Trophoblast cell (in vitro differentiated cells and primary cell): ENCODE measurements at regions not wholly inside any gene's neighbourhood (a gene's known extent, or its start where the extent isn't known, plus 50 kb on each side); places are given as distances from the start of the nearest gene placed in this dataset.

Experiments
- DNase-seq, 2 donors: peaks; one replicate each; pipeline ENCODE4 v3.0.0-alpha.2; 2016
- H2AFZ ChIP-seq: 2 replicates; pipeline ENCODE4 v1.6.1; 2013; ENCODE audit warnings: low read length, moderate library complexity, mild to moderate bottlenecking; ENCODE audit not compliant: insufficient read depth, poor library complexity
- H2AK5ac ChIP-seq: 2 replicates; pipeline ENCODE4 v1.6.1; 2013; ENCODE audit warnings: mild to moderate bottlenecking, low read length
- H2BK120ac ChIP-seq: 2 replicates; pipeline ENCODE4 v1.6.1; 2013; ENCODE audit warnings: low read length, mild to moderate bottlenecking, moderate library complexity; ENCODE audit not compliant: insufficient read depth, poor library complexity
- H2BK12ac ChIP-seq: 2 replicates; pipeline ENCODE4 v1.6.1; 2013; ENCODE audit warnings: mild to moderate bottlenecking, low read length, moderate library complexity
- H2BK5ac ChIP-seq: 2 replicates; pipeline ENCODE4 v1.6.1; 2013; ENCODE audit warnings: low read length, low read depth, moderate library complexity, mild to moderate bottlenecking; ENCODE audit not compliant: poor library complexity
- H3K14ac ChIP-seq: 2 replicates; pipeline ENCODE4 v1.6.1; 2013; ENCODE audit warnings: mild to moderate bottlenecking, low read length
- H3K18ac ChIP-seq: 2 replicates; pipeline ENCODE4 v1.6.1; 2013; ENCODE audit warnings: mild to moderate bottlenecking, low read length
- H3K23ac ChIP-seq: 2 replicates; pipeline ENCODE4 v1.6.1; 2013; ENCODE audit warnings: low read length
- H3K27ac ChIP-seq: 2 replicates; pipeline ENCODE4 v1.5.1; 2013; ENCODE audit warnings: low read depth, mild to moderate bottlenecking, inconsistent platforms, low read length, moderate library complexity
- H3K27me3 ChIP-seq: 2 replicates; pipeline ENCODE4 v1.6.1; 2013; ENCODE audit warnings: inconsistent platforms, mild to moderate bottlenecking, low read length, moderate library complexity; ENCODE audit not compliant: insufficient read depth
- H3K36me3 ChIP-seq, 2 experiments: 1 replicate in 1 of 2; 2 replicates in 1 of 2; pipeline ENCODE4 v1.6.1; 2013; ENCODE audit warnings: low read length in 2 of 2, mild to moderate bottlenecking in 2 of 2, moderate library complexity in 1 of 2; ENCODE audit not compliant: insufficient read depth in 2 of 2, control insufficient read depth in 1 of 2
- H3K4ac ChIP-seq: 2 replicates; pipeline ENCODE4 v1.6.1; 2013; ENCODE audit warnings: low read depth, mild to moderate bottlenecking, low read length, moderate library complexity
- H3K4me1 ChIP-seq, 2 experiments: 1 replicate in 1 of 2; 2 replicates in 1 of 2; pipeline ENCODE4 v1.6.1; 2013; ENCODE audit warnings: low read length in 2 of 2, mild to moderate bottlenecking in 2 of 2, moderate library complexity in 1 of 2; ENCODE audit not compliant: insufficient read depth in 2 of 2, control insufficient read depth in 1 of 2
- H3K4me2 ChIP-seq: 2 replicates; pipeline ENCODE4 v1.6.1; 2013; ENCODE audit warnings: inconsistent platforms, mild to moderate bottlenecking, low read length, moderate library complexity
- H3K4me3 ChIP-seq: 2 replicates; pipeline ENCODE4 v1.5.1; 2013; ENCODE audit warnings: mild to moderate bottlenecking, low read depth, low read length, inconsistent platforms
- H3K79me1 ChIP-seq: one replicate; pipeline ENCODE4 v1.6.1; 2013; ENCODE audit warnings: low read length
- H3K79me2 ChIP-seq: 2 replicates; pipeline ENCODE4 v1.6.1; 2013; ENCODE audit warnings: low read length, mild to moderate bottlenecking; ENCODE audit not compliant: control insufficient read depth, insufficient read depth, poor library complexity
- H3K9ac ChIP-seq: 2 replicates; pipeline ENCODE4 v1.6.1; 2013; ENCODE audit warnings: mild to moderate bottlenecking, low read length
- H3K9me3 ChIP-seq: 2 replicates; pipeline ENCODE4 v1.6.1; 2013; ENCODE audit warnings: low read depth, mild to moderate bottlenecking, control low read depth, inconsistent platforms, low read length; ENCODE audit not compliant: insufficient read depth
- H4K12ac ChIP-seq: 2 replicates; pipeline ENCODE4 v1.6.1; 2013; ENCODE audit warnings: low read depth, mild to moderate bottlenecking, low read length, moderate library complexity
- H4K8ac ChIP-seq: 2 replicates; pipeline ENCODE4 v1.6.1; 2013; ENCODE audit warnings: low read depth, mild to moderate bottlenecking, low read length, moderate library complexity
- H4K91ac ChIP-seq: one replicate; pipeline ENCODE4 v1.6.1; 2013; ENCODE audit warnings: low read depth, mild to moderate bottlenecking, low read length, moderate library complexity
- WGBS: extraction: QIAGEN DNeasy Blood & Tissue Kit; methylation state at CpG from one replicate; pipeline ENCODE4 v1.1.7; 2013; ENCODE audit warnings: missing lambda C conversion rate; ENCODE audit not compliant: insufficient read length, insufficient coverage; ENCODE audit errors: extremely low coverage; 5-methylcytosine and 5-hydroxymethylcytosine counted together

GRCh38 chr10:129058664-129059155 lies 408.3 kb upstream of the MGMT start:
- no peaks in the 10 kb centered on the region for H3K4me1 ChIP-seq
- no peak overlapping the region for H2AFZ ChIP-seq
- H3K9me3 ChIP-seq = no peaks in the 10 kb centered on the region
- no peaks in the 10 kb centered on the region for H3K27me3 ChIP-seq
- H4K91ac ChIP-seq = no peak overlapping the region
- H4K8ac ChIP-seq = no peak overlapping the region
- H2AK5ac ChIP-seq = no peak overlapping the region
- H3K4me2 ChIP-seq = no peak overlapping the region
- no peak overlapping the region for H2BK120ac ChIP-seq
- H3K18ac ChIP-seq = no peak overlapping the region
- H3K14ac ChIP-seq = no peak overlapping the region
- no peaks in the 10 kb centered on the region for H3K79me1 ChIP-seq
- H3K36me3 ChIP-seq = no peaks in the 10 kb centered on the region
- H3K27ac ChIP-seq = no peak overlapping the region
- WGBS = no CpG with 5 or more reads among the region's 9 CpGs
- no peak overlapping the region for H3K4me3 ChIP-seq
- no peak overlapping the region for H3K4ac ChIP-seq
- H3K23ac ChIP-seq = no peak overlapping the region
- H2BK5ac ChIP-seq = no peak overlapping the region
- H4K12ac ChIP-seq = no peak overlapping the region
- H3K79me2 ChIP-seq = no peaks in the 10 kb centered on the region
- no peak overlapping the region for H3K9ac ChIP-seq
- DNase-seq = no peak
- H2BK12ac ChIP-seq = no peak overlapping the region

- no peak overlapping the region for H3K4me2 ChIP-seq
- H3K18ac ChIP-seq = no peak overlapping the region
- no CpG with 5 or more reads among the region's 9 CpGs for WGBS
These were observed 407.1 kb upstream of the MGMT start for GRCh38 chr10:129059977-129060376.

DNA sequence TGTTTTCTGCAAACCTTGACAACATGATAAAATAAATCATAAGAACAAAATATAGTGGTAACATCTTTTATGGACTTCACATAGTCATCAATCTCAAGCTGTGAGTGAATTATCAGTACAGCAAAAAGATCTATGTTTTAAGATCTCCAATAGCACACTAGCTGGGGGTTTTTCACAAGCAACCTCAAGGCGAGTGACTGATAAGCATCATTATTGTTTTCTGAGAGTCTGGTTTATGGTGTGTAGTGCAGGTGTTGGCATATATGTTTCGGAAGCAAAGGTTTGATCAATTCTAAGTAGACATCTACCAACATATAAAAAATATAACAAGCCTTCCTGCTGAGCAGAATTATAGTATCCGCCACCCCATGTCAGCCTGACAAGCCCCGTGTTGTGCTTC lies 403.8 kb upstream of the MGMT start:
- Histone ChIP-seq H3K4ac (no peak overlapping the region), H3K79me2 (no peaks in the 10 kb centered on the region), H3K4me1 (no peaks in the 10 kb centered on the region), H2BK120ac (no peak overlapping the region), H3K14ac (no peak overlapping the region), H3K27ac (no peak overlapping the region), H4K12ac (no peak overlapping the region), H4K8ac (no peak overlapping the region), H3K4me3 (no peak overlapping the region), H3K4me2 (no peak overlapping the region), H3K79me1 (no peaks in the 10 kb centered on the region), H2BK5ac (no peak overlapping the region), H3K9ac (no peak overlapping the region), H2AK5ac (no peak overlapping the region), H3K9me3 (no peaks in the 10 kb centered on the region), H3K36me3 (no peaks in the 10 kb centered on the region), H2BK12ac (no peak overlapping the region), H2AFZ (no peak overlapping the region), H3K27me3 (no peaks in the 10 kb centered on the region), H3K18ac (no peak overlapping the region), H3K23ac (no peak overlapping the region), H4K91ac (no peak overlapping the region)
- WGBS = no CpG with 5 or more reads among the region's 4 CpGs
- DNase-seq = no peak

More at GRCh38 chr10:129059977-129060376, 407.1 kb upstream of the MGMT start:
- no peak overlapping the region for H4K12ac ChIP-seq
- no peaks in the 10 kb centered on the region for H3K9me3 ChIP-seq
- H3K4ac ChIP-seq = no peak overlapping the region
- DNase-seq = no peak
- H2AFZ ChIP-seq = no peak overlapping the region
- no peak overlapping the region for H2AK5ac ChIP-seq
- H3K4me3 ChIP-seq = no peak overlapping the region
- H3K79me1 ChIP-seq = no peaks in the 10 kb centered on the region
- H2BK12ac ChIP-seq = no peak overlapping the region
- no peak overlapping the region for H2BK120ac ChIP-seq
- no peak overlapping the region for H4K8ac ChIP-seq
- H3K14ac ChIP-seq = no peak overlapping the region
- H3K36me3 ChIP-seq = no peaks in the 10 kb centered on the region
- H3K79me2 ChIP-seq = no peaks in the 10 kb centered on the region
- H4K91ac ChIP-seq = no peak overlapping the region
- no peak overlapping the region for H2BK5ac ChIP-seq
- no peak overlapping the region for H3K27ac ChIP-seq
- no peak overlapping the region for H3K9ac ChIP-seq
- H3K27me3 ChIP-seq = no peaks in the 10 kb centered on the region
- H3K4me1 ChIP-seq = no peaks in the 10 kb centered on the region
- no peak overlapping the region for H3K23ac ChIP-seq

DNA sequence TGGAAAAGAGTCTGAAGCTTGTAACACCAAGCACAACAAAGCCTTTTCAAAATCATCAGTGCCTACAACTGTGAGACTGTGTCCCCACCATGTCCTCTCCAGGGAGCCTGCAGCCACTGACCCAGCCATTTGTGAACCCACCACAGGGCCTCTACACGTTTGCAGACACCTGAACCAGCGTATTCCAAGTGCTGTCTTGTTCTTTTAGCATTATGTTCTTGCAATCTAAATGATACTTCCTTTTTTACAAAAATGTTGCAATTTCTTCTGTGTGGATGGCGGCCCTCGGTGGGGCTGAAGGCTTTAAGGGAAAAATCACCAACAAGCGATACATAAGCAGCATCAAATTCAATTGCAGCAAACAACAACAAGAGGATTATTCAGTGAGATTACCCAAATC lies 403.2 kb upstream of the MGMT start:
- Histone ChIP-seq H3K14ac (no peak overlapping the region), H2AK5ac (no peak overlapping the region), H3K4me2 (no peak overlapping the region), H3K79me1 (no peaks in the 10 kb centered on the region), H3K27me3 (no peaks in the 10 kb centered on the region), H2BK12ac (no peak overlapping the region), H3K9me3 (no peaks in the 10 kb centered on the region), H3K4me1 (no peaks in the 10 kb centered on the region), H3K23ac (no peak overlapping the region), H3K9ac (no peak overlapping the region), H4K12ac (no peak overlapping the region), H4K8ac (no peak overlapping the region), H2BK120ac (no peak overlapping the region), H3K4me3 (no peak overlapping the region), H3K36me3 (no peaks in the 10 kb centered on the region), H3K27ac (no peak overlapping the region), H2BK5ac (no peak overlapping the region), H4K91ac (no peak overlapping the region), H3K18ac (no peak overlapping the region), H3K4ac (no peak overlapping the region), H2AFZ (no peak overlapping the region), H3K79me2 (no peaks in the 10 kb centered on the region)
- WGBS = no CpG with 5 or more reads among the region's 5 CpGs
- DNase-seq = no peak
